LNCAP (cell line): ENCODE measurements at regions not wholly inside any gene's neighbourhood (a gene's known extent, or its start where the extent isn't known, plus 50 kb on each side); places are given as distances from the start of the nearest gene placed in this dataset.

Experiments
- CTCF ChIP-seq: fragments of 450-650 bp; IDR thresholded peaks from 2 replicates; pipeline ENCODE4 v1.5.1; 2017; ENCODE audit warnings: mild to moderate bottlenecking

- no peak for TF ChIP-seq CTCF
Measured at GRCh38 chr3:181609030-181609767, 102.5 kb upstream of the SOX2 start.

- TF ChIP-seq CTCF = no peak
Measured at GRCh38 chr3:181604267-181604666, 107.5 kb upstream of the SOX2 start.

- no peak for TF ChIP-seq CTCF
Measured at GRCh38 chr3:181596126-181596525, 115.6 kb upstream of the SOX2 start.

- TF ChIP-seq CTCF = no peak
Measured at GRCh38 chr3:181582619-181583018, 129.1 kb upstream of the SOX2 start.

- no peak for TF ChIP-seq CTCF
Measured at GRCh38 chr3:181581656-181582055, 130.1 kb upstream of the SOX2 start.

- no peak for TF ChIP-seq CTCF
Measured at GRCh38 chr3:181578743-181579142, 133.0 kb upstream of the SOX2 start.

- no peak for TF ChIP-seq CTCF
Measured at GRCh38 chr3:181572432-181572831, 139.3 kb upstream of the SOX2 start.

GRCh38 chr3:181570472-181570871 lies 141.3 kb upstream of the SOX2 start:
- no peak for TF ChIP-seq CTCF
